H1 (cell line): ENCODE measurements at regions not wholly inside any gene's neighbourhood (a gene's known extent, or its start where the extent isn't known, plus 50 kb on each side); places are given as distances from the start of the nearest gene placed in this dataset.
A peak's percentile ranks its signal among the peaks of the same experiment; 100 is the strongest.

ENCODE experiments used
- CTCF ChIA-PET: fragments of 300-600 bp; sonication (Branson Sonifier 250); formaldehyde crosslinking; loops from one replicate; lab custom pipeline; 2021; ENCODE audit not compliant: partially characterized antibody; lab: Charles Lee
- POLR2A ChIA-PET: fragments of 300-600 bp; sonication (Branson Sonifier 250); formaldehyde crosslinking; loops from one replicate; lab custom pipeline; 2021; ENCODE audit warnings: inconsistent platforms; ENCODE audit not compliant: partially characterized antibody; lab: Charles Lee
- DNase-seq, 2 experiments: peaks; one replicate each; pipeline versions ENCODE4 v3.0.0 to v3.0.0-alpha.2; 2010 to 2022; ENCODE audit warnings: low spot score in 2 of 2, low read depth in 1 of 2, mixed read lengths in 1 of 2
- FAIRE-seq: peaks from 2 replicates; lab custom pipeline; 2011; peaks lifted over from hg19 to GRCh38; lab: Jason Lieb, UNC
- H2AFZ ChIP-seq: 2 replicates; pipeline ENCODE4 v1.8.1; 2012; ENCODE audit warnings: low read length, inconsistent platforms
- H2AK5ac ChIP-seq: 2 replicates; pipeline ENCODE4 v1.6.1; 2013; ENCODE audit warnings: low read depth, low read length
- H2BK120ac ChIP-seq: replicated peaks from 2 replicates; pipeline ENCODE3; 2013; ENCODE audit warnings: low read depth, low read length, inconsistent platforms
- H2BK12ac ChIP-seq: 2 replicates; pipeline ENCODE4 v1.6.1; 2013; ENCODE audit warnings: low read depth, low read length
- H2BK15ac ChIP-seq: 2 replicates; pipeline ENCODE4 v1.6.1; 2013; ENCODE audit warnings: low read length
- H2BK20ac ChIP-seq: 2 replicates; pipeline ENCODE4 v1.6.1; 2013; ENCODE audit warnings: low read length
- H2BK5ac ChIP-seq: 2 replicates; pipeline ENCODE4 v1.6.1; 2013; ENCODE audit warnings: low read depth, low read length
- H3K14ac ChIP-seq: 2 replicates; pipeline ENCODE4 v1.6.1; 2013; ENCODE audit warnings: inconsistent platforms; ENCODE audit not compliant: insufficient read length
- H3K18ac ChIP-seq: 2 replicates; pipeline ENCODE4 v1.6.1; 2013; ENCODE audit warnings: low read length; ENCODE audit errors: extremely low read depth
- H3K23ac ChIP-seq: 2 replicates; pipeline ENCODE4 v1.6.1; 2013; ENCODE audit warnings: inconsistent platforms; ENCODE audit not compliant: insufficient read length
- H3K23me2 ChIP-seq: 2 replicates; pipeline ENCODE4 v1.6.1; 2013; ENCODE audit warnings: low read depth, low read length
- H3K27ac ChIP-seq: 2 replicates; pipeline ENCODE4 v1.6.1; 2011; ENCODE audit warnings: low read depth, low read length, inconsistent platforms
- H3K27me3 ChIP-seq, 4 experiments: replicated peaks in 1 of 4; 1 replicate in 1 of 4; 2 replicates in 3 of 4; pipeline versions ENCODE4 v1.6.1 to v1.8.1; 2011 to 2013; ENCODE audit warnings: low read length in 3 of 4, mild to moderate bottlenecking in 3 of 4, inconsistent platforms in 2 of 4, mixed read lengths in 2 of 4, moderate library complexity in 1 of 4; ENCODE audit not compliant: control insufficient read depth in 3 of 4, insufficient read depth in 3 of 4; ENCODE audit errors: extremely low read depth in 1 of 4
- H3K36me3 ChIP-seq, 4 experiments: 2 replicates each; pipeline versions ENCODE4 v1.6.1 to v1.8.1; 2011 to 2013; ENCODE audit warnings: mild to moderate bottlenecking in 4 of 4, low read length in 3 of 4, moderate library complexity in 2 of 4, control low read depth in 1 of 4, inconsistent platforms in 1 of 4; ENCODE audit not compliant: insufficient read depth in 4 of 4, control insufficient read depth in 2 of 4
- H3K4ac ChIP-seq: replicated peaks from 2 replicates; pipeline ENCODE3; 2013; ENCODE audit warnings: low read length, low read depth, mixed read lengths, inconsistent platforms; ENCODE audit not compliant: insufficient read length
- H3K4me1 ChIP-seq, 4 experiments: replicated peaks in 1 of 4; 1 replicate in 1 of 4; 2 replicates in 3 of 4; pipeline versions ENCODE4 v1.6.1 to v1.8.1; 2011 to 2013; ENCODE audit warnings: low read length in 3 of 4, inconsistent platforms in 2 of 4, mixed read lengths in 1 of 4; ENCODE audit not compliant: insufficient read depth in 4 of 4, control insufficient read depth in 3 of 4
- H3K4me2 ChIP-seq, 2 experiments: 2 replicates each; pipeline versions ENCODE4 v1.6.1 to v1.8.1; 2011 to 2013; ENCODE audit warnings: low read depth in 2 of 2, low read length in 2 of 2, control low read depth in 1 of 2, inconsistent platforms in 1 of 2, mild to moderate bottlenecking in 1 of 2; ENCODE audit not compliant: insufficient read depth in 1 of 2
- H3K4me3 ChIP-seq, 4 experiments: fragments of 200-600, 300-600 bp in 1 of 4; sonication (generic), shearing (Covaris generic), sonication (Bioruptor Twin) in 1 of 4; 2 replicates each; pipeline versions ENCODE4 v1.5.1 to v1.8.1; 2011 to 2016; ENCODE audit warnings: low read length in 4 of 4, low read depth in 3 of 4, control low read depth in 2 of 4, inconsistent platforms in 2 of 4, mild to moderate bottlenecking in 2 of 4, mixed read lengths in 1 of 4, moderate library complexity in 1 of 4; ENCODE audit not compliant: insufficient read depth in 2 of 4; ENCODE audit errors: extremely low read depth in 1 of 4
- H3K56ac ChIP-seq: replicated peaks from 2 replicates; pipeline ENCODE3; 2013; ENCODE audit warnings: low read depth, mild to moderate bottlenecking, mixed read lengths, low read length, inconsistent platforms; ENCODE audit not compliant: insufficient read length
- H3K79me1 ChIP-seq: 2 replicates; pipeline ENCODE4 v1.6.1; 2013; ENCODE audit warnings: low read depth, low read length, control low read depth
- H3K79me2 ChIP-seq, 2 experiments: 2 replicates each; pipeline versions ENCODE4 v1.6.1 to v1.8.1; 2012 to 2013; ENCODE audit warnings: low read length in 2 of 2, mild to moderate bottlenecking in 2 of 2, inconsistent platforms in 1 of 2; ENCODE audit not compliant: insufficient read depth in 2 of 2, control insufficient read depth in 1 of 2
- H3K9ac ChIP-seq, 4 experiments: replicated peaks in 1 of 4; 1 replicate in 1 of 4; 2 replicates in 3 of 4; pipeline versions ENCODE4 v1.6.1 to v1.8.1; 2011 to 2013; ENCODE audit warnings: low read depth in 3 of 4, low read length in 3 of 4, control low read depth in 2 of 4, mild to moderate bottlenecking in 2 of 4, moderate library complexity in 2 of 4, inconsistent platforms in 1 of 4; ENCODE audit errors: extremely low read depth in 1 of 4
- H3K9me3 ChIP-seq, 2 experiments: 2 replicates each; pipeline versions ENCODE4 v1.6.1 to v1.8.1; 2012 to 2013; ENCODE audit warnings: mild to moderate bottlenecking in 2 of 2, moderate library complexity in 2 of 2, control low read depth in 1 of 2, inconsistent platforms in 1 of 2, low read depth in 1 of 2, low read length in 1 of 2, mixed read lengths in 1 of 2; ENCODE audit not compliant: insufficient read depth in 2 of 2
- H4K20me1 ChIP-seq, 2 experiments: replicated peaks in 1 of 2; 2 replicates each; pipeline versions ENCODE3 to v1.8.1; 2011 to 2013; ENCODE audit warnings: inconsistent platforms in 2 of 2, low read length in 2 of 2, mild to moderate bottlenecking in 1 of 2; ENCODE audit not compliant: insufficient read depth in 2 of 2, control insufficient read depth in 1 of 2
- H4K5ac ChIP-seq: 2 replicates; pipeline ENCODE4 v1.6.1; 2013; ENCODE audit warnings: low read length, low read depth, mixed read lengths, inconsistent platforms; ENCODE audit not compliant: insufficient read length
- H4K8ac ChIP-seq: 2 replicates; pipeline ENCODE4 v1.8.0; 2013; ENCODE audit warnings: mild to moderate bottlenecking, moderate library complexity, low read length, inconsistent platforms; ENCODE audit not compliant: insufficient read depth; ENCODE audit errors: extremely low read depth
- H4K91ac ChIP-seq: replicated peaks from 2 replicates; pipeline ENCODE3; 2013; ENCODE audit warnings: low read length, mixed read lengths, inconsistent platforms; ENCODE audit not compliant: insufficient read length
- CBX8 ChIP-seq: fragments of 300-800, 300-1000 bp; sonication (generic); IDR thresholded peaks from 2 replicates; pipeline ENCODE4 v1.7.1; 2016; ENCODE audit warnings: low read depth, low read length, borderline replicate concordance
- CTBP2 ChIP-seq: IDR thresholded peaks from 2 replicates; pipeline ENCODE4 v1.7.0; 2011; ENCODE audit warnings: borderline replicate concordance, mild to moderate bottlenecking, moderate library complexity, mixed read lengths, low read length; ENCODE audit not compliant: insufficient read depth, insufficient read length
- EP300 ChIP-seq, 2 experiments: IDR thresholded peaks; 1 replicate in 1 of 2; 2 replicates in 1 of 2; pipeline ENCODE4 v1.6.1; 2011 to 2012; ENCODE audit warnings: low read depth in 2 of 2, low read length in 2 of 2, mild to moderate bottlenecking in 2 of 2, borderline replicate concordance in 1 of 2, inconsistent platforms in 1 of 2, moderate library complexity in 1 of 2
- WGBS, 2 experiments: shearing (Covaris generic) in 1 of 2; methylation state at CpG; one replicate each; pipeline versions ENCODE4 v1.1.6 to v1.1.7; 2013 to 2015; ENCODE audit warnings: low lambda C conversion rate in 2 of 2, mixed read lengths in 2 of 2, inconsistent platforms in 1 of 2, low coverage in 1 of 2, missing lambda C conversion rate in 1 of 2; ENCODE audit not compliant: insufficient replicate concordance in 2 of 2, insufficient coverage in 1 of 2, insufficient read length in 1 of 2; ENCODE audit errors: extremely low coverage in 1 of 2, missing lambda C conversion rate in 1 of 2; 5-methylcytosine and 5-hydroxymethylcytosine counted together

- no peak overlapping the region for H3K9ac ChIP-seq
- peaks cover 0 to 4% (median 0%) of the 10 kb centered on the region in 4 experiments; a peak in 2 of 7 replicates for H3K4me1 ChIP-seq
- POLR2A ChIA-PET = no interaction called here
- no peak overlapping the region for H2BK5ac ChIP-seq
- H3K4me3 ChIP-seq = no peak overlapping the region
- H3K79me1 ChIP-seq = no peaks in the 10 kb centered on the region
- peak overlapping the region; percentile 48; the same call in 1 of the 2 replicates for H3K18ac ChIP-seq
- H3K56ac ChIP-seq = no peak overlapping the region
- H2BK120ac ChIP-seq = no peak overlapping the region
- no peaks in the 10 kb centered on the region for H3K27me3 ChIP-seq
- no peak overlapping the region for H2BK15ac ChIP-seq
- DNase-seq = no peak
- no peaks in the 10 kb centered on the region for H3K23me2 ChIP-seq
- H2AFZ ChIP-seq = no peak overlapping the region
- no peaks in the 10 kb centered on the region for H4K20me1 ChIP-seq
- H3K9me3 ChIP-seq = no peaks in the 10 kb centered on the region
- H4K91ac ChIP-seq = no peak overlapping the region
- H3K4me2 ChIP-seq = no peak overlapping the region
- H3K27ac ChIP-seq = no peak overlapping the region
- no peak for FAIRE-seq
- no peak for TF ChIP-seq CBX8
- no peak for TF ChIP-seq EP300 (IDR thresholded peaks at IDR 0.05; ENCODE audit: borderline replicate concordance in 1 of 2, low read depth in 2 of 2, low read length in 2 of 2)
- no peak for TF ChIP-seq CTBP2
- CTCF ChIA-PET = interaction anchor here (1.1 to 1.3 kb wide), 2 partner anchors 13 to 159 kb away, joined by 3 read pairs; no protein-coding TSS in a partner anchor
- H4K8ac ChIP-seq = no peak overlapping the region
- H2AK5ac ChIP-seq = no peak overlapping the region
- H3K4ac ChIP-seq = no peak overlapping the region
- no peak overlapping the region for H2BK20ac ChIP-seq
- H2BK12ac ChIP-seq = no peak overlapping the region
- no peaks in the 10 kb centered on the region for H3K79me2 ChIP-seq
- H3K23ac ChIP-seq = no peak overlapping the region
- H4K5ac ChIP-seq = no peak overlapping the region
- no peaks in the 10 kb centered on the region for H3K36me3 ChIP-seq
- no peak overlapping the region for H3K14ac ChIP-seq
- WGBS, 2 experiments = 88% methylated on average over 6 of the region's 6 CpGs; no CpG with 5 or more reads in 1 of the 2 experiments
Observed at GRCh38 chr12:97875064-97875463, 412.5 kb downstream of the RMST start.
